ENCODE measurements at regions not wholly inside any gene's neighbourhood (a gene's known extent, or its start where the extent isn't known, plus 50 kb on each side); places are given as distances from the start of the nearest gene placed in this dataset.
A peak's percentile ranks its signal among the peaks of the same experiment; 100 is the strongest.

DNA sequence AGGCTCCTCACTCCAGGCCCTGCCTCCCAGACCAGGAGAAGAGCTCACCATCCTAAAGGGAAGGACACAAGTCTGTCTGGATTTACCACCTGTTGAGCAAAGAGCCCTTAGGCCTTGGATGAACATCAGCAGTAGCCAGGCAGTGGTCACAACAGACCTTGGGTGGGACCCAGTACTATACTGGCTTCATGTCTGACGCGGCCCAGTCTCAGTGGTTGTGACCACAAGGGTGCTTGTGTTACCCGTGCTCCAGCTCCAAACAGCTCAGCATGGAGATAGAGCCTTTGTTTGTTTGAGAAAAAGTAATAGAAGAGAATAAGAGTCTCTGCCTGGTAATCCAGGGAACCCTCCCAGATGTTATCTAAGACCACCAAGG lies 617.4 kb downstream of the BRINP1 start:
- DNase-seq (ENCODE audit: low read depth), result no peak

DNA sequence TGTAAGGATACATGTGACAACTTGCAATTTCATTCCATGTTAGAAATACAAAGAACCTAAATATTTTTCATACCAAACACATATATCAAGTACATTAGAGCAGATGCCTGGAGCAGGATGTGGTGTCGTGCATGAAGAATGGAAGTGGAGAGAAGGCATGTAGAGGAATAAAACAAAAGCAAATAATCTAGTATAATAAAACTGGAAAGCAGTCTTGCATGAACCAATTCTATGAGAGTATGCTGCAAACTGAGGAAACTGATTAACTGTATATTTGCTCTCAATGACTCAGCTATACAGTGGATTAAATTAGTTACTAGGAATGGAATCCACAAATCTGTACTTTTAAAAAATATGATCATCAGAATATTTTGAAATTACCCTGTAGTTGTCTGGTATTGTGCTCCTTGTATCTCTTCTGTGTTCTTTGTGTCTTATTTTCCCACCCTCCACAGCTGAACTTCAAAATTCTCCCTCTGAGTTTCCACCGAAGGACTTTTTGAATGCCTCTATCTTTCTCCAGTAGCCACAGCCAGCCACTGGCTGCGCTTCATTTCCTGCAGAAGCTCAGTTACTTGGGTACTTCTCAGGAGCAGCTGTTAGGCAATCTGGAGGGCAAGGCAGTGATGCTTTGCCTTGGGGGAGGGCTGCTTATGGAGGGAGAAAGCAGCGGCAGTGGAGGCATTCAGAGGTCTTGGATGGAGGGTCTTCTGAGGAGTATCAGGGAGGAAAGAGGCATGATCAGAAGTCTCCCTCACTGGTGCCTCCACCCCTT lies 608.0 kb downstream of the BRINP1 start:
- DNase-seq (ENCODE audit: low read depth), result no peak

- DNase-seq (ENCODE audit: low read depth), result no peak
Observed at GRCh38 chr9:118767571-118767970, 601.7 kb downstream of the BRINP1 start.

GRCh38 chr9:118782790-118783463 lies 586.3 kb downstream of the BRINP1 start:
- no peak for DNase-seq (ENCODE audit: low read depth)

DNA sequence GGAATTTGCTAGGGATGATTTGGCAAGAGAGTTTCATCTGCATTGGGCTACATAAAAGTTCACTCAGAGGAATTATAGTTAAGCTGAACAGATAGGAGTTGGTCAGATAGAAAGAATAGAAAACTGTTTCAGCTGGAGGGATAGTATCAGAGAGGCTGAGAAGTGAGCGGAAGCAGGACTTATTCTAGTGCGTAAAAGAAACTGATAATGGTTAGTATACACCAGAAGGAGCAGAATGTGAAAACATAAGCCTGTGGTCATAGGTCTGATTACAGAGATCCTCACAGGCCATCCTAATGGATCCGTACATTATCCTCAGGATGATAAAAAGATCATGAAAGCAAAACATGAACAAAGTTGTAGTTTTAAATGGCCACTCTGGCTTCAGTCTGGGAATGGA lies 585.2 kb downstream of the BRINP1 start:
- no peak for DNase-seq (ENCODE audit: low read depth)

GRCh38 chr9:118785456-118785855 lies 583.8 kb downstream of the BRINP1 start:
- no peak for DNase-seq (ENCODE audit: low read depth)

DNA sequence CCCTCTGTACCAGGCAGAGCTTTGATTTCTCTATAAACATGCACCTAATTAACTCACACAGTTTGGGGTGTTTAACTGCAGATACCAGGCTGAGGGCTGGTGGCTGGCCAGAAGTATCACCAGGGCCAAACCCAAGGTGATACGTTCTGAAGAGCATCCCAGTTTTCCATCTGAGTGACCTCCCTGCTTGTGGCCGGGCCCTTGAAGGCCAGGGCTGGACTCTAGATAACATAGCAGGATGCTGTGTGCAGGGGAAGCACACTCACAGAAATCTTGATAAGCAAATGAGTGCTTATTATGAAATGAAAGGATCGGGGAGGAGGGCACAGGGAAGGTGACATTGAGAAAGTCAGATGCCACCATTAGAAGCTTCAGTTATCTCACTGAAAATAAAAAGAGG lies 582.4 kb downstream of the BRINP1 start:
- DNase-seq (ENCODE audit: low read depth), result no peak

DNA sequence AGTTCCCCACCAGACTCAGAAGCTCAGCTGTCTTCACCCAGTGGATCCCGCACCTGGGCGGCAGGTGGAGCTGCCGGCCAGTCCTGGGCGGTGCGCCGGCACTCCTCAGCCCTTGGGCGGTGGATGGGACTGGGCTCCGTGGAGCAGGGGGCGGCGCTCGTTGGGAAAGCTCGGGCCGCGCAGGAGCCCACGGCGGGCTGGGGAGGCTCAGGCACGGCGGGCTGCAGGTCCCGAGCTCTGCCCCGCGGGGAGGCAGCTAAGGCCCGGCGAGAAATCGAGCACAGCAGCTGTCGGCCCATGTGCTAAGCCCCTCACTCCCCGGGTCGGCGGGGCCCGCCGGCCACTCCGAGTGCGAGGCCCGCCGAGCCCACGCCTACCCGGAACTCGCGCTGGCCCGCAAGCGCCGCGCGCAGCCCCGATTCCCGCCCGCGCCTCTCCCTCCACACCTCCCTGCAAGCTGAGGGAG lies 560.0 kb downstream of the BRINP1 start:
- DNase-seq (ENCODE audit: low read depth), result no peak

GRCh38 chr9:118829334-118829733 lies 539.9 kb downstream of the BRINP1 start:
- DNase-seq (ENCODE audit: low read depth), result peak; percentile 19

- no peak for DNase-seq (ENCODE audit: low read depth)
Observed at GRCh38 chr9:118832371-118832770, 536.9 kb downstream of the BRINP1 start.

DNA sequence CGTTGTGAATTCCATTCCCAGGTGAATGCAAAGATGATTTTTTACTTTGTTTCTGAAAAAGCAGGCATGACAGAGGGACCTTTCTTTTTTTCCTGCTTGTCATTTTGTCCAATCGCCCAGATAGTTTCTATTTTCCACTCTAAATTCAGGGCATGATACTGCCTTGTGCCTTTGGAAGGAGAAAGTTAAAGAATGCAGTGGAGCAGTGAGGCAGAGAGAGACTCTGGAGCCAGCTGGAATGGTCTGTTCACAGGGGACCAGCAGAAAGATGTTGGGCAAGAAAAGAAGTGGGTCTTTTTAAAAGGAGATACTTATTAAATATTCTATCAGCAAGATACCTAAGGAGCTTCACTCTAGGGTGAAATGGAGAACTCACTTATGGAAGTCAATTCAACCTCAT lies 532.3 kb downstream of the BRINP1 start:
- no peak for DNase-seq (ENCODE audit: low read depth)

- DNase-seq (ENCODE audit: low read depth), result no peak
Observed at GRCh38 chr9:118871531-118871930, 497.7 kb downstream of the BRINP1 start.

GRCh38 chr9:118882684-118883083 lies 486.6 kb downstream of the BRINP1 start:
- no peak for DNase-seq (ENCODE audit: low read depth)

GRCh38 chr9:118883411-118883810 lies 485.8 kb downstream of the BRINP1 start:
- DNase-seq (ENCODE audit: low read depth), result no peak

DNA sequence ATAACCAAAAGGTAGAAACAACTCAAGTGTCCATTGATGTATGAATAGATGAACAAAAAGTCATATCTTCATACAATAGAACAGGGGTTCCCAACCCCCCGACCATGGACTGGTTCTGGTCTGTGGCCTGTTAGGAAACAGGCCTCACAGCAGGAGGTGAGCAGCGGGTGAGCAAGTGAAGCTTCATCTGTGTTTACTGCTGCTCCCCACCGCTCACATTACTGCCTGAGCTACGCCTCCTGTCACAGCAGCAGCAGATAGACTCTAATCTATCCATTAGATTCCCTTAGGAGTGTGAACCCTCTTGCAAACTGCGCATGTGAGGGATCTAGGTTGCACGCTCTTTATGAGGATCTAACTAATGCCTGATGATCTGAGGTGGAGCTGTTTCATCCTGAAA lies 478.0 kb downstream of the BRINP1 start:
- no peak for DNase-seq (ENCODE audit: low read depth)

- DNase-seq (ENCODE audit: low read depth), result no peak
Observed at GRCh38 chr9:118896324-118897000, 472.8 kb downstream of the BRINP1 start.

GRCh38 chr9:118918180-118918579 lies 451.1 kb downstream of the BRINP1 start:
- no peak for DNase-seq (ENCODE audit: low read depth)

DNA sequence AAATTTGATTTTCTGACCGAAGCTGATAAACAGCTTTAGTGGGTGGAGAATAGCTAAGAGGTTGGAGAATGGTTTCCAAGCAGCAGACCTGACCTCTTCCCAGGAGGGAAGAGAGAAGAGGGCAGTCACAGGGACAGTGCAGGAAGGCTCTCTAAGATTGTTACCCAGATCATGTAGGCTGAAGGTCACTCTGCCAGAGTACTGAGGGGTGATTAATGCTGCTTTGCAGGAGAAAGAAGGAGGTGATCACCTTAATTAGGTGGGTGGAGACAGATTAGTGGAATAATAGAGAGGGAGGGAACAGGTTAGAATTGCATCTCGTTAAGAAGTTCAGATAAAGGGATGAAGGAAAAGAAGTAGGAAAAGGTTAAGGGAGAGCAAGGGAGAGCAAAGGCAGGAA lies 440.5 kb downstream of the BRINP1 start:
- no peak for DNase-seq (ENCODE audit: low read depth)

DNA sequence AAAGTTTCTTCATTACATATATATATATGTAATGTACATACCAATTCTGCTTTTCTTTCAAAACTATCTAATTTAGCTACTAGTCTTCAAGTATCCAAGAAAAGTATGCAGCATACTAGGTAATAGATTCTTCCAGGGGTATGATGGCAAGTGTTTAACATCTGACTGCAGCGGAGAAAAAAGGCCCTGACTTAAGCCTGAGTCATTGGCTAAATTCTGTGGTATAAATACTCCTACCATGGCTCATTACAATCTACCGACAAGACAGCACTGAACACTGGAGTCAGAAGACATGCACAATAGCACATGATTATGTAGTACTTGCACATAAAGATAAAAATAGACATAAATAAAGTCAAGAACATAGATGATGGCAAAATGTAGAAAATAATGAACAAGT lies 439.9 kb downstream of the BRINP1 start:
- peak; percentile 79 for DNase-seq (ENCODE audit: low read depth)

- peak; percentile 1 for DNase-seq (ENCODE audit: low read depth)
Observed at GRCh38 chr9:118931941-118932340, 437.3 kb downstream of the BRINP1 start.

- no peak for DNase-seq (ENCODE audit: low read depth)
Observed at GRCh38 chr9:118938581-118938980, 430.7 kb downstream of the BRINP1 start.

DNA sequence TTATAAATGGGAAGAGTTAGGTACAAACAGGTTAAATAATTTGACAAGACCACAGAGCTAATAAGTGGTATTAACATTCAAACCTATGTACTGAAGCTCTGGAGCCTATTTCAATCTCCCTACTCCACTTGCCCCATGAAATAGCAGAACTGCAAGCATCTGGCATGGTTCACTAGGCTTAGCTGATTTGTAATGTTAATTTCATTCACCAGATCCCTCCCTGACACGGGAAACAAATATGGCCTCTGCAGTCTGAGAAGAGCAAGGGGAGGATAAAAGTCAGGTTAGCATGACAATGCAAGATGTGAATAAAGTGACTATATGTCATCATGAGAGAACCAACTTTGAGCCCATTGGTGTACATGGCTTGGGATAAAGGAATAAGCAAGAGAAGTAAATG lies 428.8 kb downstream of the BRINP1 start:
- DNase-seq (ENCODE audit: low read depth), result no peak

DNA sequence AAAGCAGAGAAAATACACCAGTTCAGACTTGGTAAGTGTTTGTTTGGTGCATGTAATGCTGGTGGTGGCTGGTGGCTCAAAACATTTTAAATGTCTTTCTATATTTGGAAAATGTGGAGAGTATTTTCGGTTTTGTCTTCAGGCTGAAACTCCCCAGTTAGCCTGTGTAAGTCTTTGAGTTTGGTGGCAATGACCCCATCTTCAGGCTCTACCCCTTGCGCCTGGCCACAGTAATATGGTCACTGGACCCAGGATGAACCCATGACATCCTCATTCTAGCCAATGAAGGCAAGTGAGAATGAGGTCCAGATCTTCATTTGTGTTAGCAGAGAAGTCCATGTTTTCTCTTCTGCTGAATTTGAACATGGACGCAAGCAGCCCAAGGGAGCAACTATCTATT lies 422.6 kb downstream of the BRINP1 start:
- DNase-seq (ENCODE audit: low read depth), result no peak

Measured in stromal cell of bone marrow (primary cell).